Ovary (tissue), 7 donors: ENCODE measurements at regions not wholly inside any gene's neighbourhood (a gene's known extent, or its start where the extent isn't known, plus 50 kb on each side); places are given as distances from the start of the nearest gene placed in this dataset.

Experiments
- DNase-seq, 5 donors: peaks; one replicate each; pipeline ENCODE4 v3.0.0-alpha.2; 2019 to 2020
- H3K27ac ChIP-seq, 2 donors: fragments of 200-600 bp; one replicate each; pipeline versions ENCODE4 v1.5.1 to v1.8.0; 2019 to 2022
- H3K27me3 ChIP-seq: fragments of 200-600 bp; one replicate; pipeline ENCODE4 v1.8.0; 2022
- H3K36me3 ChIP-seq: fragments of 200-600 bp; sonication (generic); one replicate; pipeline ENCODE4 v1.5.1; 2019
- H3K4me1 ChIP-seq: one replicate; pipeline ENCODE4 v1.8.1; 2013; ENCODE audit warnings: mild to moderate bottlenecking, moderate library complexity; ENCODE audit not compliant: insufficient read depth
- H3K4me3 ChIP-seq: fragments of 200-600 bp; sonication (generic); one replicate; pipeline ENCODE4 v1.5.1; 2017
- H3K9me3 ChIP-seq, 2 donors: fragments of 200-600 bp in 1 of 2; sonication (generic) in 1 of 2; one replicate each; pipeline versions ENCODE4 v1.5.1 to v1.8.1; 2013 to 2019; ENCODE audit warnings: mild to moderate bottlenecking in 1 of 2, moderate library complexity in 1 of 2
- CTCF ChIP-seq, 3 donors: fragments of 450-650 bp in 2 of 3; fragments of 200-600 bp in 1 of 3; IDR thresholded peaks; one replicate each; pipeline versions ENCODE4 v1.5.1 to v1.8.0; 2016 to 2022; ENCODE audit warnings: antibody characterized with exemption in 3 of 3, mild to moderate bottlenecking in 1 of 3
- EP300 ChIP-seq: sonication (generic); formaldehyde crosslinking; IDR thresholded peaks from one replicate; pipeline ENCODE4 v1.6.1; 2017; ENCODE audit warnings: antibody characterized with exemption
- POLR2A ChIP-seq: fragments of 450-650 bp; IDR thresholded peaks from one replicate; pipeline ENCODE4 v1.6.1; 2017; ENCODE audit warnings: antibody characterized with exemption, mild to moderate bottlenecking, moderate library complexity
- WGBS, 3 donors: extraction: QIAGEN DNeasy Blood & Tissue Kit in 1 of 3; methylation state at CpG; one replicate each; pipeline versions ENCODE4 v1.1.5 to v1.1.7; 2013 to 2017; 5-methylcytosine and 5-hydroxymethylcytosine counted together
- intact Hi-C, 4 donors: fragments of 100-400 bp; cut with DNase I; formaldehyde crosslinking; loops; one replicate each; pipeline versions ENCODE4 v1.11.0 to v1.15.1; 2022 to 2023
- donor health status: DM: no; HTN: no; CAD: no; lungs with moderate emphysema.
- donor health status: DM: no; HTN: no; CAD: no.
- donor health status: Bipolar disorder and iron deficiency.
- donor health status: DM: no; HTN: no; CAD: no.
- donor health status: DM: yes; HTN: yes; CAD: no.

- Histone ChIP-seq H3K27ac (no peak overlapping the region), H3K4me3 (no peak overlapping the region), H3K4me1 (no peaks in the 10 kb centered on the region), H3K36me3 (no peaks in the 10 kb centered on the region), H3K9me3 (no peaks in the 10 kb centered on the region), H3K27me3 (no peaks in the 10 kb centered on the region)
- TF ChIP-seq EP300: no peak
- DNase-seq: no peak
- intact Hi-C loops: no loop called here
- WGBS, 3 donors: 93 to 96% (median 95%) methylated on average over 4 of the region's 4 CpGs
These were observed 1204.5 kb upstream of the SEMA6A start for GRCh38 chr5:117779171-117779570.

- Histone ChIP-seq H3K4me1 (no peaks in the 10 kb centered on the region), H3K36me3 (no peaks in the 10 kb centered on the region), H3K9me3 (no peaks in the 10 kb centered on the region), H3K4me3 (no peak overlapping the region), H3K27ac (no peak overlapping the region), H3K27me3 (no peaks in the 10 kb centered on the region)
- DNase-seq: no peak
- 94 to 96% (median 95%) methylated on average over 3 of the region's 3 CpGs for WGBS, 3 donors
- no peak for TF ChIP-seq POLR2A
- intact Hi-C loops: no loop called here
These were observed 1202.4 kb upstream of the SEMA6A start for GRCh38 chr5:117776977-117777376.

GRCh38 chr5:117769877-117770276 lies 1195.3 kb upstream of the SEMA6A start:
- intact Hi-C loops: no loop called here
- Histone ChIP-seq H3K4me1 (no peaks in the 10 kb centered on the region), H3K27ac (no peak overlapping the region), H3K36me3 (no peaks in the 10 kb centered on the region), H3K9me3 (no peaks in the 10 kb centered on the region), H3K4me3 (no peak overlapping the region), H3K27me3 (no peaks in the 10 kb centered on the region)
- 89 to 97% (median 94%) methylated on average over 2 of the region's 2 CpGs for WGBS, 3 donors
- TF ChIP-seq EP300: no peak
- no peak for TF ChIP-seq POLR2A
- TF ChIP-seq CTCF (IDR thresholded peaks at IDR 0.05): no peak
- DNase-seq: no peak

- no peaks in the 10 kb centered on the region for H3K9me3 ChIP-seq
- no peak for DNase-seq
- H3K27ac ChIP-seq: no peak overlapping the region
- H3K4me1 ChIP-seq: no peaks in the 10 kb centered on the region
- no peak overlapping the region for H3K4me3 ChIP-seq
- WGBS, 3 donors: 63 to 75% (median 65%) methylated on average over 3 of the region's 3 CpGs
- H3K36me3 ChIP-seq: no peaks in the 10 kb centered on the region
- intact Hi-C loops: no loop called here
- no peaks in the 10 kb centered on the region for H3K27me3 ChIP-seq
- TF ChIP-seq POLR2A (no peak), EP300 (no peak), CTCF (IDR thresholded peaks at IDR 0.05) (no peak)
These were observed 1188.6 kb upstream of the SEMA6A start for GRCh38 chr5:117763271-117763670.

- no peak for DNase-seq
- TF ChIP-seq CTCF (IDR thresholded peaks at IDR 0.05): no peak
- no peak for TF ChIP-seq POLR2A
- TF ChIP-seq EP300: no peak
- WGBS, 3 donors: 20 to 35% (median 28%) methylated on average over 2 of the region's 2 CpGs
- Histone ChIP-seq H3K4me3 (no peak overlapping the region), H3K27ac (no peak overlapping the region), H3K9me3 (no peaks in the 10 kb centered on the region), H3K4me1 (no peaks in the 10 kb centered on the region), H3K27me3 (no peaks in the 10 kb centered on the region), H3K36me3 (no peaks in the 10 kb centered on the region)
- intact Hi-C loops: no loop called here
These were observed 1186.6 kb upstream of the SEMA6A start for GRCh38 chr5:117761186-117761585.
